Thoracic aorta (tissue), 2 donors: ENCODE measurements at regions not wholly inside any gene's neighbourhood (a gene's known extent, or its start where the extent isn't known, plus 50 kb on each side); places are given as distances from the start of the nearest gene placed in this dataset.

Experiments
- ATAC-seq: fragments of 150-250 bp; one replicate; pipeline ENCODE4 v1.8.0; 2017; ENCODE audit warnings: low read depth; ENCODE audit not compliant: insufficient number of reproducible peaks, low FRiP score
- DNase-seq: peaks from one replicate; pipeline ENCODE4 v3.0.0-alpha.2; 2020; ENCODE audit warnings: low spot score
- H3K27ac ChIP-seq, 2 donors: fragments of 200-600 bp; sonication (generic); 1 replicate in 1 of 2; 2 replicates in 1 of 2; pipeline ENCODE4 v1.5.1; 2016; ENCODE audit warnings: mild to moderate bottlenecking in 2 of 2, moderate library complexity in 2 of 2
- H3K27me3 ChIP-seq: fragments of 200-600 bp; sonication (generic); replicated peaks from 2 replicates; pipeline ENCODE4 v1.6.0; 2016; ENCODE audit warnings: mild to moderate bottlenecking; ENCODE audit not compliant: insufficient read depth
- H3K36me3 ChIP-seq: fragments of 200-600 bp; sonication (generic); one replicate; pipeline ENCODE4 v1.5.1; 2016
- H3K4me1 ChIP-seq, 2 donors: fragments of 200-600 bp; sonication (generic); 1 replicate in 1 of 2; 2 replicates in 1 of 2; pipeline versions ENCODE4 v1.5.1 to v1.6.0; 2016; ENCODE audit warnings: low read depth in 2 of 2, mild to moderate bottlenecking in 1 of 2; ENCODE audit not compliant: control insufficient read depth in 1 of 2
- H3K4me3 ChIP-seq: fragments of 200-600 bp; sonication (generic); 2 replicates; pipeline ENCODE4 v1.5.1; 2016; ENCODE audit warnings: mild to moderate bottlenecking
- H3K9me3 ChIP-seq: fragments of 200-600 bp; sonication (generic); 2 replicates; pipeline ENCODE4 v1.5.1; 2016
- CTCF ChIP-seq: fragments of 200-600 bp; sonication (generic); IDR thresholded peaks from one replicate; pipeline ENCODE4 v1.5.1; 2019; ENCODE audit warnings: antibody characterized with exemption

- H3K4me3 ChIP-seq, result no peak overlapping the region
- peaks cover 17% of the 10 kb centered on the region for H3K9me3 ChIP-seq
- no peak overlapping the region for H3K27ac ChIP-seq
- DNase-seq (no peak), ATAC-seq (no peak)
- H3K36me3 ChIP-seq, result no peaks in the 10 kb centered on the region
- no peak for TF ChIP-seq CTCF
- H3K27me3 ChIP-seq, result no peaks in the 10 kb centered on the region
- H3K4me1 ChIP-seq, result no peaks in the 10 kb centered on the region
Observed at GRCh38 chr1:220954321-220955075, 75.3 kb downstream of the HLX start.

GRCh38 chr1:220955116-220955515 lies 75.9 kb downstream of the HLX start:
- peaks cover 14% of the 10 kb centered on the region for H3K9me3 ChIP-seq
- H3K4me1 ChIP-seq, result no peaks in the 10 kb centered on the region
- H3K27ac ChIP-seq, result no peak overlapping the region
- TF ChIP-seq CTCF, result no peak
- ATAC-seq (no peak), DNase-seq (no peak)
- H3K4me3 ChIP-seq, result no peak overlapping the region
- H3K36me3 ChIP-seq, result no peaks in the 10 kb centered on the region
- no peaks in the 10 kb centered on the region for H3K27me3 ChIP-seq

GRCh38 chr1:220956501-220957232 lies 77.4 kb downstream of the HLX start:
- H3K27me3 ChIP-seq, result no peaks in the 10 kb centered on the region
- no peak for TF ChIP-seq CTCF
- H3K36me3 ChIP-seq, result no peaks in the 10 kb centered on the region
- H3K27ac ChIP-seq, result no peak overlapping the region
- peaks cover 0 to 1% of the 10 kb centered on the region in 2 donors for H3K4me1 ChIP-seq
- H3K4me3 ChIP-seq, result no peak overlapping the region
- DNase-seq (no peak), ATAC-seq (no peak)
- H3K9me3 ChIP-seq, result peaks cover under 1% of the 10 kb centered on the region

- Histone ChIP-seq H3K4me3 (no peak overlapping the region), H3K27ac (no peak overlapping the region), H3K9me3 (no peaks in the 10 kb centered on the region), H3K36me3 (no peaks in the 10 kb centered on the region), H3K4me1 (peaks cover 0 to 7% of the 10 kb centered on the region in 2 donors), H3K27me3 (no peaks in the 10 kb centered on the region)
- ATAC-seq (no peak), DNase-seq (no peak)
- TF ChIP-seq CTCF, result no peak
Observed at GRCh38 chr1:220957233-220957605, 78.0 kb downstream of the HLX start.

GRCh38 chr1:220958234-220958633 lies 79.0 kb downstream of the HLX start:
- no peak for ATAC-seq

More at GRCh38 chr1:220958234-220958633, 79.0 kb downstream of the HLX start:
- H3K27ac ChIP-seq, result no peak overlapping the region
- peaks cover 0 to 8% of the 10 kb centered on the region in 2 donors for H3K4me1 ChIP-seq
- no peak overlapping the region for H3K4me3 ChIP-seq
- H3K36me3 ChIP-seq, result no peaks in the 10 kb centered on the region
- H3K9me3 ChIP-seq, result no peaks in the 10 kb centered on the region
- DNase-seq, result no peak
- H3K27me3 ChIP-seq, result no peaks in the 10 kb centered on the region
- no peak for TF ChIP-seq CTCF
